Right lobe of liver (tissue), 4 donors: ENCODE measurements at regions not wholly inside any gene's neighbourhood (a gene's known extent, or its start where the extent isn't known, plus 50 kb on each side); places are given as distances from the start of the nearest gene placed in this dataset.

ENCODE experiments used
- CTCF ChIP-seq, 4 donors: fragments of 200-600 bp in 3 of 4; fragments of 450-650 bp in 1 of 4; IDR thresholded peaks; one replicate each; pipeline versions ENCODE4 v1.5.1 to v1.8.0; 2016 to 2022; ENCODE audit warnings: antibody characterized with exemption in 4 of 4, mild to moderate bottlenecking in 2 of 4
- POLR2A ChIP-seq: fragments of 450-650 bp; IDR thresholded peaks from one replicate; pipeline ENCODE4 v1.6.1; 2017; ENCODE audit warnings: antibody characterized with exemption, mild to moderate bottlenecking
- donor health status: DM: no; HTN: no; CAD: no.
- donor health status: DM: no; HTN: no; CAD: no.
- donor health status: DM: no; HTN: yes; CAD: no.

GRCh38 chr3:44056446-44057240, 185.0 kb upstream of the TOPAZ1 start:
- TF ChIP-seq CTCF (IDR thresholded peaks at IDR 0.05) (no peak), POLR2A (no peak)
